ENCODE measurements at regions not wholly inside any gene's neighbourhood (a gene's known extent, or its start where the extent isn't known, plus 50 kb on each side); places are given as distances from the start of the nearest gene placed in this dataset.

GRCh38 chr15:31776039-31776438 lies 254.3 kb upstream of the CHRNA7 start:
- no peak for TF ChIP-seq CTCF (conservative IDR thresholded peaks at IDR 0.05; ENCODE audit: low read depth, low read length)
- no peak for TF ChIP-seq EZH2 (IDR thresholded peaks at IDR 0.05; ENCODE audit: low read length, unreplicated experiment)

Measured in PC-3 (cell line).